Astrocyte (in vitro differentiated cells and primary cell): ENCODE measurements at regions not wholly inside any gene's neighbourhood (a gene's known extent, or its start where the extent isn't known, plus 50 kb on each side); places are given as distances from the start of the nearest gene placed in this dataset.

Source experiments
- CTCF ChIP-seq: IDR thresholded peaks from 2 replicates; pipeline ENCODE4 v1.5.1; 2011; ENCODE audit warnings: low read depth, mild to moderate bottlenecking, inconsistent platforms, low read length, moderate library complexity; ENCODE audit not compliant: insufficient read depth
- EZH2 ChIP-seq: IDR thresholded peaks from 2 replicates; pipeline ENCODE4 v1.6.1; 2012; ENCODE audit warnings: mild to moderate bottlenecking, low read length, inconsistent platforms; ENCODE audit not compliant: insufficient read depth

DNA sequence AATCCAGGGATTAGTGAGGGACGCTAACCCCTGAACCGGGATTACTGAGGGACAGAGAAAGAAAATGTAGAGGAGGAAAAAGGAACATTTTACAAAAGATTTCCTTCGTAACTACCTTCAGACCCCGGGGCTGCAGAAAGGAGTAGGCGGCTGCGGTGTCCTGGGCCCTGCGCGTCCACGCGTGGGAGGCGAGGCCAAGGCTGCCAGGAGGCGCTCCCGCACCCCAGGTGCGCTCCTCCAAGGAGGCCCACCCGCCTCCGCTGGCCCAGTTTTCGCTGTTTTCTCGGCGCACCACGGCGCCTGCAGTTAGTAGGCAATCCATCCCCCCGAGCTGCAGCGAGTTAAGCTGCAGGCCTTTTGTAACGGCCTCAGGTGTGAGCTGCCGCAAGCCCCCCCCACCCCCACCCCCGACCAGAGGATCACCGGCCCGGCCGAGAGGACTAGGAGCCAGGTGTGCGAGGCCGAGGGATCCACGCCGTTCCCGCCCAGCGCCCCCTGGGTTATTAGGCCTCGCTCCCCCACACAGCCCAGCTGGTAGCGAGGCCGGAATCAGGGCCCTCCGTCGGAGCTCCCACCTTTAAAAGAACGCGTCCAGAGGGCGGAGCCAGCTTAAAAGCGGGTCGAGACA, 380.3 kb upstream of the ARID1B start:
- TF ChIP-seq CTCF (no peak), EZH2 (no peak)
